RPMI7951 (cell line): ENCODE measurements at regions not wholly inside any gene's neighbourhood (a gene's known extent, or its start where the extent isn't known, plus 50 kb on each side); places are given as distances from the start of the nearest gene placed in this dataset.
A peak's percentile ranks its signal among the peaks of the same experiment; 100 is the strongest.

Experiments
- DNase-seq: peaks from one replicate; pipeline ENCODE4 v3.0.0-alpha.2; 2012; ENCODE audit warnings: low read depth

DNA sequence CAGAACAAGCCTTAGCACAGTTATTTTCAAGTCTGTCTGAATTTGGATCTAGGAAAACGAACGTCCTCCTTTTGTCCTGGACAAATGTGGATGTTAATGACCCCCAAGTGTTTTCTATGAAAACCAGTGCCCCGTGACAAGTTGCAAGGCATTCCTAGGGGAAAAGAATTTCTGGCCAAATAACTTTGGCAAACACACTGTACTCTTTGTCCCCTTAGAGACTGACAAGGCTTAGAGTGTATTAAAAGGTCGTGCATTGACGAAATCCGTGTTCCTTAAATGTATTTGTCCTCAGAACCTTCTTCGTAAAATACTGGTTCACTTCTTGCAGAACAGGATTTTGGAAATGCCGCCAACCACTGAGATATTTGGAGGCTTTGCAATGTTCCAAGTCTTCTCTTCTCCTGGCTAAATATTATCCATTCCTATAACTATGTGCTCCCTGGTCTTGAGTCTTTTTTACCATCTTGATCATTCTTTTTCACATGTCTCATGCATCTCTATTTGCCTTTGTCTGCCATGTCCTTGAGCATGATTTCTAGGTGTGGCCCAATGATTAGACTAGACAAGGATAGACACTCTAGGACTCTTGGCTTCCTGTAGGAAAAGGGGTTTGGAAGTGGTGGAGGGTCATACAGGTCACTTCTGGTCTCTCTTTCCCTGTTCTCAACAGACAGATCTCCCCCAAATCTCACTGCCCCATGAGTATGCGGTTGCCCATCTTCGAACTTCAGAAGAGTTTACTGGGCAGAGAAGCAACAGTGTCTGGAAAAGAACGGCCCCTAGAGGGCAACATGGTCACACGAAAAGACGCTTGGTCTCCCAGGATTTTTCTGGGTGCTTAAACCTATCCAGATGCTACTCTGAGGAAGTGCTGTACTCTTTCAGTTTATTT is 117.5 kb downstream of the EDEM1 start:
- peak; percentile 54 for DNase-seq

DNA sequence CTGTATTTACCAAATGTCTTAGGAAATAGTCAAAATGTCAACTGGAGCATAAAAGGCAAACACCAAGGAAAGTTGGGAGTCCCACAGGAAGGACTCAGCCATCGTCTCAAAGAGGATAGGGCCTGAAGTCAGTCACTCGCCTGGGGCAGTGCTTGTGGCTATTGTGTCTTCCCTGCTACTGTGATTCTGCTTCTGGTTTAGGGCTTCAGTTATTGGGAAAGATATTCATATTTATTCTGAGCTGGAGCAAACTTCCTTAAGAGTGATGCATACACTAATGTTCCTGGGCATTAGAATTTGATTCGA is 118.1 kb downstream of the EDEM1 start:
- DNase-seq: no peak

DNA sequence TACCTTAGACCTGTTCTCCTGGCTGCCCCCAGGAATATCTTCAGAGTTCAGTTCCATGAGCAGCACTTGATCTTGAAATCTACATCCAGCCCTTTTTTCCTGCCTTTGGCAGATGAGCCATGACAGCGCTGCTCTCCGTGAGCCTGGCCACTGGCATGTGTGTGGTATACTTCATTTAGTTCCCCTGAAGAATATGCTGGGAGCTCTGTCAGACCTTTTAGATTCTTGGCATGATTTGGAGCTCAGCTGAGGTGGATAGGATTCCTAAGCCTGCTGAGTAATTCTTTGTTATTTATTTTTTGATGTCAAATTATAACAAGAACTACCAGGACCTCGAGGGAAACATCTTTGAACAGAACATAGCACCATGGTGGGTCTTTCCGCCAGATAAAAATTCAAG is 121.7 kb downstream of the EDEM1 start:
- DNase-seq: no peak

DNA sequence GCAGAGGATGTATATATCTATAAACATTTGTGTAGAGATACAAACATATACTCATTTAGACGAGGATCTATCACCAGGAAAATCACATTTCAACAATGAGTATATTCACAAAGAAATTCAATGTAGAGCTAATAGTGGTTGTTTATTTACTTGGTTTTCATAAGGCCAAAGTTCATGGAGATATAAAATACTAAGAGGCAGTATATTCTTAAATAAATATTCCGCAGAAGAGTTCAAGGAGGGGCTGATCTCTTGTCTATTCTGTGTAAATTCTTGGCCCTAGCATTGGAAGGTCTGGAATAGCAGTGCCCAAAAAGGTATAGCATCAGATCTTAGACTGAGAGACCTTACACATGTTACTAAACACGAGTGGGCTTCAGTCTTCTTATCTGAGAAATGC is 122.1 kb downstream of the EDEM1 start:
- no peak for DNase-seq

DNA sequence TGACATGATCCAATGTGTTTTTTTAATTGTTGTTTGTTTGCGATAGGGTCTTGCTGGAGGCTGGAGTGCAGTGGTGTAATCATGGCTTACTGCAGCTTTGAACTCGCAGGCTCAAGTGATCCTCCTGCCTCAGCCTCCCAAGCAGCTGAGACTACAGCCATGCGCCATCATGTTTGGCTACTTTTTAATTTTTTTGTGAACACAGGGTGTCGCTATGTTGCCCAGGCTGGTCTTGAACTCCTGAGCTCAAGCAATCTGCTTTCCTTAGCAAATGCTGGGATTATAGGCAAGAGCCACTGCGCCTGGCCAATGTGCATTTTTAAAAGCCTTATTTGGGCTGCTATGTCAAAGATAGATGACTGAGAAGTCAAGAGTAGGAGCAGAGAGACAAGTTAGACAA is 123.0 kb downstream of the EDEM1 start:
- DNase-seq: no peak

DNA sequence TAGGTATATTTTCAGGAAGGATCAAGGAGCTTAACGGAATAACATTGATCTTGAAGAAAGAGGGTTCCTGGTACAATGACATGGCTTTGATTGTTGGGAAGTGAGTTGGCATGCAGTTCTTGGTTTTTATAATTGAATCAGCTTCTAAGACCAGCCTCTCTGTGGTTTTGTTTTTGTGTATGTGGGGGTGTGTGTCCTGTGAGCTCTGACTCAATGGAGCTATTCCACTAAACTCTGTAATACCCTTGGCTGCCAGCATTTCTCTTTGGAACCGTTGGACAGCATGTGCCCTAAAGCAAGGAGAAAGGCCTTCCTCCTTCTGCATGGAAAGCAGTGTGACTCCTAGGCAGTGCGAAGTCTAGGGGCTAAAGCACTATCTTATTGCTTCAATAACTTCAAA is 124.8 kb downstream of the EDEM1 start:
- DNase-seq: no peak

DNA sequence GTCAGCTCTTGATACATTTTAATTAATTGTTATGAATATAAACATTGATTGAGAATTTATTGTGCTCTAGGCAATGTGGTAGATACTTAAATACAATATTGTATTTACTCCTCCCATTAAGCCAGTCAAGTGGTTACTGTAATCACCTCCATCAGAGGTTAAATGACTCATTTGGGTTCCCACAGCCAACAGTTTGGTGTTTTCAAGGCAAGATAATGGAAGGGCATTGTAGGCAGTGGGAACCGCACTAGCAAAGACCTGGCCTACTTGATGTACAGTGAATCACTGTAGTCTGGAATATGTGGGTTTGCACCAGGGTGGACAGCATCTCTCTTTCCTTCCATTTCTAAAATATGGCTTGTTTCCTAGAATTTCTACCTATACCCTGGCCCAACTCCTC is 127.4 kb downstream of the EDEM1 start:
- peak; percentile 11 for DNase-seq

DNA sequence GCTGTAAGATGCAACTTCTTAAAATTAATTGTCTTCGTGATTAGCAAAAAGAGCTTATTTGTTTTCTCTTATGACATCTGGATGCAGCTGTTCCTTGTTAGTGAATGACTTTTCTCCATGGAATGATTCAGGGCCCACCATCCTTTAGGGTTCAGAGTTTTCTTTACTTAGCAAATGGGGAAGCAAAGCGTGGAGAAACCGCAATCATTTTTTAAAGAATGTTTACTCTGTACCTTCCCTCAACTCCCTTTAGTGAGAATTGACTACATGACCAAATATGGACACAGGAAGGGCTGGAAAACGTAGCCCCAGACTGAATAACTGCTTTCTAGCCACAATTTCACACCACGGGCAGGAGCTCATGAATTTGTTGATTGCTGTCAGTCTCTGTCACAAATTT is 130.1 kb downstream of the EDEM1 start:
- peak; percentile 37 for DNase-seq

DNA sequence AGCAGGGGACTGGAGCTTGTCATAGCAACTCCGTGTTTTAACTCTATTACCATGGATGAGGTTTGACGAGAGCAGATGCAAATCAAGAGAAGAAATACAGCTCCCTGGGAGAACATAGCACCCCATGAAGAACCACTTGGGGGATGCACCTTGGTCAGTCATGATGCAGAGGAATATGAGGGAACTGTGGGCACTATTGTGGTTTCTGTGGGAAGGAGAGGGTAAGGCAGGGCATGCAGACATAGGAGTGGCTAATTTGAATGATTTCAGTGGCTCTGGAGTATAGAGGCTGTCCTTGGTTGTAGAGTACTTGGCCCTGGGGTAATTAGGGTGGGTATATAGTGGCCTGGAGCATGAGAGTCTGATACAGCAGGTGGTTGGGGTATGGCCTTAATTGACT is 131.9 kb downstream of the EDEM1 start:
- DNase-seq: no peak

DNA sequence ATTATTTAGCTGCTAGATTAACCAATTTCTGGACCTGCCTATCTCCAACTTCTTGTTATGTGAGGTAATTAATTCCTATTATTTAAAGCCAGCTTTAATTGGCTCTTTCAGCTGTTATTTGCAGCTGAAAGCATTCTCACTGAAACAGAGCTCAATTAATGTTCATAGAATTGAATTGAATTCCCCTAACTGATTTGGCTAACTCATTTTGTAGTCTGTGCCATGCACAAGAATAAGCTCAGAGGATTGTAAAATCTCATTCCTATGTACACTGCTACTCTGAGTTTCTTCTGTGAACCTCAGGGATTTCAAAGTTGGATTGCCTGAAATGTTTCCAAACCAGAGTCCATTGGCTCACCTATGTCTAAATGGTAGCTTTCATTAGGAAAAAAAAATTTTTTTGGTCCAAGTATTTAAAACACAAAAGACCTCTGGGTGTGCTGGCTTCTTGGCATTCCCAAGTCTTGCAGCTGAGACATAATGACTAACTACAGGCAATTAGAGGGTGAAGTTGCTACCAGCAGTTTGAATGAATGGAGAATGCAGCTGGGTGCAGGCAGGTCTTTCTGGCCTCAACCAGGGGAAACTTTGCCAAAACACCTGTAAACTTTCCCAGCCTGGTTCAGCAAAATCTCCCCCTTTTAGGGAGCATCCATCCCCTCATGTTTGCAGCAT is 134.3 kb downstream of the EDEM1 start:
- DNase-seq: no peak

DNA sequence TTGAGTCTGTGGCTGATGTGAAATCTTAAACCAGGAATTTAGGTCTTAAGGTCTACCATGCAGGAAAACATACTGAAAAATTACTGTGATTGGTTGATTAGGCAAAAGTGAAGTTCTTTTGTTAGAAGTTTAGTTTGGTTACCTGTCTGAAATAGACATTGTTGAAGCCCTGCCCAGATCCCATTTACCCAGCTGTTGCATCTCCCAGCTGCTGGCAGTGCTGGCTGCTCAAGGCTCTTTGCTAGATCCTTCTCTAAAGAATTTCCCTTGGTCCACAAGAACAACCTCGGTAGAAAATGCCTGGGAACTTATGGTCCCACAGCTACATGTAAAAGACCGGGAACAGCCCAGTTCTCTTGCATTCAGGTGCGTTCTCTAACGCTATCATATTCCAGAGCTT is 137.3 kb downstream of the EDEM1 start:
- DNase-seq: no peak

DNA sequence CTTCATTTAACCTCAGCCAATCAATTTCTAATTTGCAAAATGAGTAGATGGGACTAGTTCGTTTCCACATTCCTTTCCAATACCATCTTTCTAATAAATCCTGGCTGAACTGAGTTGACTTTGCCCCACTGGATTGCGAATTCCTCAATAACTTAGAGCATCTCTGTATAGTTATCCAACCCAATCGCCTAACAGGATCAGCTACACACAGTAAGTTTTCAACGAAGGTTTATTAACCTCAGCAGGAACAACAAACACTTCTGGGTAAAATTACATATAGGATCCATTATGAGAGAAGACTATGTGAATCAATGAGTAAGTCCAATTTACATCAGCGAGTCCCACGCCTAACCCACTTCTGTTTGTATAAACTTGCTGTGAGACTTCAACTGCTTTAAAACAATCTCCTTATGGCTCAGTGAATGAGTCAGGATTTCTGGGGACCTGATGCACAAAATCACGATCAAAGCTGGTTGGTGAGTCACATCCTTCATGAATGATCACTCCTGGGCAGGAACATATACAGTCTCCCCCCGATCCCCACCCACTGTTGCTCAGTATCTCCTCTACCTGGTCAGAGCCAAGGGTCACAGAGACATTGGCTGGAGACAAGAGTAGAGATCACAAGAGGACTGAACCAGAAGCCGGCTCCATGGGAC is 142.8 kb downstream of the EDEM1 start:
- DNase-seq: peak; percentile 44

DNA sequence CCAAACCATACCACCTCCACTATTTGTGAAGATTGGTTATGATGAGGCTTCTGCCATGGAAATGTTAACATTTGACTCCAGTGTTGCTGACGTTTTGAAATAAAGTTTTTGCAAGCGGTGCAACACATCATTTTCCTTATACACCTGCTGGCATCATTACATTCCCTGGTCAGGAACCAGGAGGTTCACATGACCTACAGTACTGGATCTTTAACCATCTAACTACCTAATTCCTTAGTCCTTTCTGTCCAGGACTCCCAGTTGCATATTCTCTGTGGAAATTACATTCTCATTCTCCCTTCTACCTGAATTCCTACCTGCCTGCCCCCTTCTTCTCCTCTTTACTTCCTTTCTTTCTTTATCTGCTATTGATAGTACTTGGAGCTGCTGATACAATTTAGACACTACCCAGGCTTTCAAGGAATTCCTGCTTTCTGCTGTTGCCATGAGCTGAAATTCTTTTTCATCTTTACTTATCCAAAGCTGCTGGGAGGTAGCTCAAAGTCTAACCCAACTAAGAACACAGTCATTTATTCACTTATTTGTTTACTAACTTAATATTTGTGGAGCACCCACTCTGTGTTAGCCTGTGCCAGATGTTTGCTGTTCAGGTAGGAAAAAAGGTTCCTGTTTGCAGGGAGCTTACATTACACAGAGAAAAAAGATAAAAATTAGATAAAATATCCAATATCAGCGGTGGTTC is 144.2 kb downstream of the EDEM1 start:
- DNase-seq: no peak

DNA sequence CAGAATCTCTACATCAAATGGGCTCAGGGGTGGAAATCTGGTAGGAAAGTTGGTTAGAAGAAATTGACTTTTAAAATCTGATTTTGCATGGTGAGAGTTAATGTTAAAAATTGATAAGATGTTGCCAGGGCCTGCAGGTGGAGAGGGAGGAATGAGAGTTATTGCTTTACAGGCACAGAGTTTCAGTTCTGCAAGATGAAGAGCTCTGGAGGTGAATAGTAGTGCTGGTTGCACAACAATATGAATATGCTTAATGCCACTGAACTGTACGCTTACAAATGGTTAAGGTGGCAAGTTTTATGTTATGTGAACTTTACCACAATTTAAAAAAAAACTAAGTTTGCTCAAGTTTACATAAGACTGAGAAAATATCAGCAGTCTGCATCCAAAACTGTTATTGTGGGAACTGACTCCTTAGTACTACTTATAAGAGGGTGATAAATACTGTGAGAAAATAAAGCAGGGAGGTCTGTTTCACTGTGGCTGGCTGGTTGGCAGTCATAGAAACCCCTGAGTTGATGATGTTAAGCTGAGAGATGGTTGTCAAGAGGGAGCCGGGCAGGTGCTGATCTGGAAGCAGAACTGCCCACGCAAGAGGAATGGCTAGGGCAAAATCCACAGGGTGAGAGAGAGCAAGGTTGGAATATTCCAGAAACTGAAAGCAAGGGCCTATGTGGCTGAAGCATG is 144.9 kb downstream of the EDEM1 start:
- DNase-seq: no peak

DNA sequence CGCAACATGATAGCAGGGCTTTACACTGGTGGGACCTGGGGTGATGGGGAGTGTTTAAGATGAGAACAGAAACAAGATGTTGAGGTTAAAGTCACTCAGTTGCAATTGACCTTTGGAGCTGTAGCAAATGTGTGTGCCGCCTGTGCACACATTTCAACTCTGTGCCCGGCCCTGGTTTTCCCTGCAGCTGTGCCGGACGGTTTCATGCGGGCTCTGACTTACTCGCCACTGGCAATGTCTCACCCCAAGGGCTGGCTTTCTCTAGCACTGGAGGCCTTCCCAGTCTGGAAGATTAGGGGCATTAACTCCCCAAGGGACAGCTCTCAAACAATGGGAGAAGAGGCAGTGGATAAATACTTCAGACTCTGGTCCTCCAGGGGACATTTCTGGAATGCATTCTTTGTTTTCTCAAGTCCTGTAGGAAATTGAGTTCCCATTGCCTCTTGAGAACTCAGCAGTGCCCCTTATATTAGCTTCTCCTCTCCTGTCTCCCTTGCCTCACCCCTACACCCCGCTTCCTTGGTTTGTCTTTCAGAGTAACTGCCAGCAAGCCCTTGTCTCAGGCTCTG is 152.5 kb downstream of the EDEM1 start:
- no peak for DNase-seq

DNA sequence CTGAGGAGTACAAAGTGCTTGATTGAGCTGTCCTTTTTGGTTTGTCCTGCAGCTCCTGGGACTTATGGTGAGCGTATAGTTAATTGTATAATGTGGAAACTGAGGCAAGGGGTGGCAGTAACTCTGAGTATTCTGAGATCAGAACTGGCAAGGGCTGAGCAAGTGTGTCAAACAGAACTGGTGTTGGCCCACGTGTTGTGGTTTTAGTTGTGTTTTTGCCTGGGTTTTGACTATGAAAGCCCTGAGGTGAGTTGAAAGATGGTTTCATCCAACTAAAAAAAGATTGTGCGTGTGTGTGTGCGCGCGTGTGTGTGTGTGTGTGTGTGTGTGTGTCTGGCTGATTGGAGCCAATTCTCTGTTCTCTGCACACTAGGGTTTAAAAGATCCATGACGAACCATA is 154.1 kb downstream of the EDEM1 start:
- DNase-seq: no peak

DNA sequence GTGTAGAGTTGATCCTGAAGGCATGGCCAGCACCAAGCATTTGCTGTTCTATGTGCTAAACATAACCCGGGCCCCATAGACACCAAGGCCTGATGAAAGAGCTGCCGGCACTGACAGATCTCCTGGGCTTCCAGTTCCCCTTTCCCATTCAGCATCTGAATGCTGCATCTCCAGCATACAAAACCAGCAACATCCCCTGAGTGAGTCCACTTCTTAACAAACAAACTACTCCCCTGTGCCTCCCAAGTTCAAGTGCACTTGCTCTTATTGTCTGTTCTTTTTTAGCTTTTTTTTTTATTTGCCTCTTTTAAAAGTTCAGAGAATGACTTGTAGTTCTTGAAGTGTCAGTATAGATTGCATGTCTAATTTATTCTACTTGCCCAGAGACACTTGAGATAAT is 156.0 kb downstream of the EDEM1 start:
- no peak for DNase-seq

DNA sequence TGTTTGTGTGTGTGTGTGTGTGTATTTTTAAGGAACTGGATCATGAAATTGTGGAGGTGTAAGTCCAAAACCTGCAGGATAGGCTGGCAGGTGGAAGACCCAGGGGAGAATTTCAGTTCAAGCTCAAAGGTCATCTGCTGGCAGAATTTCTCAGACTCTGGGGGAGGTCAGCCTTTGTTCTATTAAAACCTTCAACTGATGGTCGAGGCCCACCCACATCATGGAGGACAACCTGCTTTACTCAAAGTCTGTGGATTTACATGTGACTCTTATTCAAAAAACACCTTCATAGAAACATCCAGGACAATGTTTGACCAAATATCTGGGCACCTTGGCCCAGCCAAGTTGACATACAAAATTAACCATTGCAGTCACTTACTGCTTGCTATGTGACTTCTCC is 157.2 kb downstream of the EDEM1 start:
- no peak for DNase-seq

DNA sequence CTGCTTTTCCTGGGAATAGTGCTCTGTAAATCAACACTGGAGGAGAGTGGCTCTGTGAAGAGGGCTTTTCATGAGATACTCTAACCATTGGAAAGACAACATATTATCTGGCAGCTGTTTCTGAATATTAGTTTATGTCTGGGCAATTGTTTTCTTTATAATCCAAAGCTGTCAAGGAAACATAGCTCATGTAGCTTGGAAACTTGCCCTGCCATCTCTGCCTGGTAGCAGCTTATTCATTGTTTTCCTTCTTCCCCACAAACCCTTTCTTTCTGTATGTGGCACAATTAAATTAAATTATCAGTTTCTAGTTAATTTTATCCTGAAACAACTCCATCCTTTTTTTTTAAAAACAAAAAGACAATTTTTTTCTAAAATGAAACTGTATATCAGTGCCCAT is 160.0 kb downstream of the EDEM1 start:
- DNase-seq: no peak

DNA sequence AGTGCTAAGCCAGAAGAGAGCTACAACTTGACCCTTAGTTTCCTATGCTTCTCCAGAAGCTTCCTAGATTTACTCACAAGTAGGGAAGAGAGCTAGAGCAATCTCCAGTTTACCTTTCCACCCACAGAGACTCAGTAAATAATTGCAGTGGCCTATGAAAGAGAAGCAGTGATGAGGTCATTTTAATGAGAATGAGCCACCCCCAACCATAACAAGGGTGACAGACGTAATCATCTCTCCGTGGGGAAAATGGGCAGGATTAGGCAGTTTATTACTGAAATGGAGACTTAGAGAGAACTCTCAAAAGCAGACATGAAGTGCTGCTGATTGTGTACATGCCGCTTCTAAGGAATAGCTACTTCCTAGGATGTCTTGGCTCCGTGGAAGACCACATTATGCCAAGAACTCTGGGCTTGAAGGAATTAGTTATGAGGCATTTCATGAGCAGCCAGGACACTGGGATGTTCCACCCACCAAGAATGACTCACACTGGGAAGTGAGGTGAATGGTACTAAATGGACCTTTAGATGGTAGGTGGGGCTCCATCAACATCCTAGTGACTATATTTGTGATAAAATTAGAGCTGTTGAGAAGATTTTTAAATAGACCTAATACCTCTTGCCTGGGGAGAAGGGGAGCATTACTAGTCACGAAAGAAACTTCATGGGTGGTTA is 160.9 kb downstream of the EDEM1 start:
- no peak for DNase-seq

DNA sequence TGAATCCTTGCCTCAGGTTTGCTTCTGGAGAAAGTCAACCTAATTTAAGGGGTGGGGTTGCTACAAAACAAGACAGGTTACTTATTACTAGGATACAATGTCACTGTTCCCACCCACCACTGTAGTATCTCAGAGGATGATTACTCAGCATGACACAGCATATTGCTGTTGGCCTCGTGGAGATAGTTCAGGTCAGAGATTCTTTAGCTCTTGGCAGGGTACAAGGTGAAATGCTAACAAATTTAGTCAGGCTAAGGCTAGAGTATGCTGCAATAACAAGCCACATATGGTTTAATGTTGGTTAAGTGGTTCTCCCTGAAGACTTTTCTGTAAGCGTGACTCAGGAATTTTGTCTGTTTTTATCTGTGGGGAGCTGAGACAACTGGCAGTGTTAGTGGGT is 161.8 kb downstream of the EDEM1 start:
- DNase-seq: no peak
